Mammary epithelial cell (primary cell): ENCODE measurements at regions not wholly inside any gene's neighbourhood (a gene's known extent, or its start where the extent isn't known, plus 50 kb on each side); places are given as distances from the start of the nearest gene placed in this dataset.
"Not testable (repeated sequence)": the region's sequence is repeated elsewhere in the genome, so short reads cannot be mapped to it uniquely, and the experiment has no call there.

Experiments used
- CTCF ChIP-seq, 2 donors: IDR thresholded peaks in 1 of 2; conservative IDR thresholded peaks in 1 of 2; 2 replicates each; pipeline ENCODE4 v1.5.1; 2011 to 2012; ENCODE audit warnings: inconsistent platforms in 2 of 2, low read length in 2 of 2, mild to moderate bottlenecking in 2 of 2, control low read depth in 1 of 2, low read depth in 1 of 2; ENCODE audit not compliant: insufficient read depth in 1 of 2; ENCODE audit errors: extremely low read depth in 1 of 2
- EZH2 ChIP-seq: IDR thresholded peaks from 2 replicates; pipeline ENCODE4 v1.6.1; 2012; ENCODE audit warnings: low read length, inconsistent platforms, borderline replicate concordance

- not testable (repeated sequence) for TF ChIP-seq CTCF (conservative IDR thresholded peaks at IDR 0.05 in 1 of 2, IDR thresholded peaks at IDR 0.05 in 1 of 2; ENCODE audit: extremely low read depth in 1 of 2, insufficient read depth in 1 of 2, low read depth in 1 of 2, low read length in 2 of 2); EZH2
These were observed 601.9 kb downstream of the RPIA start for GRCh38 chr2:89293399-89293798.
